ENCODE measurements at regions not wholly inside any gene's neighbourhood (a gene's known extent, or its start where the extent isn't known, plus 50 kb on each side); places are given as distances from the start of the nearest gene placed in this dataset.
"Not testable (repeated sequence)": the region's sequence is repeated elsewhere in the genome, so short reads cannot be mapped to it uniquely, and the experiment has no call there.

DNA sequence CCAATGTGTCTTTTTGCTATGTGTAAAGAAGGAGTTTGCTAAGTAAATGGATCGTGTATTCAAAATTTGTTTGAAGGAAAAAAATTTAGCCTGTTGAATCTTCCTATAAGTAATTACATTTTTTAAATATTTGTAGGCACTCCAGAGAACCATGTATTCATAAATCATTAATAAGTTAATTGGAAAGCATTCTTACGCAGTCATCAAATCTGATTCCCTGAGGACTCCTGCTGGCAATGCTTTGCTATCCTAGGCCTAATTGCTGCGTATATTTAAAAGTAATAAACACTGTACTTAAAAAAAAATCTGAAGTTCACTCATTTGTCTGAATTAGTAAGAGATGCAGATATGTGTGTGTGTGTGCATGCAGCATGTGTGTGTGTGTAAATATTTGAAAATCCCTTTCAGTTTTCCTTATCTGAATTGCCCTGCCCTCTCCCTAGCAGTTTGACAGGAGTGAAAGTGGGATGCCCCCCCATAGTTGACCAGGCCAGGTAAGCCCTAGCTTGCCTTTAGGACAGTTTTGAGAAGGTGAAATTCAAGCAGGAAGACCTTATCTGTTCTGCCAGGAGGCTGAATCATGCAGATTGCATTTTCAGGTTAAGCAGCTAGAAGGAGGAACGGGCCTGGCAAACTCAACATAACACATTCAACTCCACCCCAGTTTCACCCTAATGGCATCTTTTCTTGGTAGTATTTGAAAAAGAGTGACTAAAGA is 81.2 kb upstream of the DNAH5 start:
- H3K36me3 ChIP-seq = no peaks in the 10 kb centered on the region
- TF ChIP-seq, protein P1, sequence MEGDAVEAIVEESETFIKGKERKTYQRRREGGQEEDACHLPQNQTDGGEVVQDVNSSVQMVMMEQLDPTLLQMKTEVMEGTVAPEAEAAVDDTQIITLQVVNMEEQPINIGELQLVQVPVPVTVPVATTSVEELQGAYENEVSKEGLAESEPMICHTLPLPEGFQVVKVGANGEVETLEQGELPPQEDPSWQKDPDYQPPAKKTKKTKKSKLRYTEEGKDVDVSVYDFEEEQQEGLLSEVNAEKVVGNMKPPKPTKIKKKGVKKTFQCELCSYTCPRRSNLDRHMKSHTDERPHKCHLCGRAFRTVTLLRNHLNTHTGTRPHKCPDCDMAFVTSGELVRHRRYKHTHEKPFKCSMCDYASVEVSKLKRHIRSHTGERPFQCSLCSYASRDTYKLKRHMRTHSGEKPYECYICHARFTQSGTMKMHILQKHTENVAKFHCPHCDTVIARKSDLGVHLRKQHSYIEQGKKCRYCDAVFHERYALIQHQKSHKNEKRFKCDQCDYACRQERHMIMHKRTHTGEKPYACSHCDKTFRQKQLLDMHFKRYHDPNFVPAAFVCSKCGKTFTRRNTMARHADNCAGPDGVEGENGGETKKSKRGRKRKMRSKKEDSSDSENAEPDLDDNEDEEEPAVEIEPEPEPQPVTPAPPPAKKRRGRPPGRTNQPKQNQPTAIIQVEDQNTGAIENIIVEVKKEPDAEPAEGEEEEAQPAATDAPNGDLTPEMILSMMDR (IDR thresholded peaks at IDR 0.05; ENCODE audit: low read depth, low read length) = no peak
- no peak for DNase-seq
- peaks cover 86% of the 10 kb centered on the region for H3K27me3 ChIP-seq (ENCODE audit: insufficient read depth, low read depth, severe bottlenecking)
- H3K9me3 ChIP-seq (ENCODE audit: severe bottlenecking) = no peaks in the 10 kb centered on the region
- H3K4me3 ChIP-seq (ENCODE audit: low read depth, low read length) = no peak overlapping the region
- H3K27ac ChIP-seq = no peak overlapping the region

DNA sequence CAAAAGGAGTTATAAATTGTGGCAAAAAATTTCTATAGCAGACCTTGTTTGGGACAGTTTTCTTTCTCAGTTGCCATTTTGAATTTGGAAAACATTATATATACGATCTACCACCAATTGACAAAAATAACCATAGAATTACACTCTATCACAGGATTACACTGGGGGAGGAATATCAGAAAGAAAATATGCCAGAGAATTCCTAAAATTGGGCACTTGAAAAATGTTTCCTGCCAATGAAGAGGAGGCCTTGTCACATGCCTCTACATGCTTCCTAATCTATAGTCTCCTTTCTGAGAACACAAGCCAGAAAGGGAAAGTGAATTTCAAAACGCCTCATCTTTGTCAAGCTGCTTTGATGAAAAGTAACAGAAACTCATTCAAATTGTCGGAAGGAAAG is 78.5 kb upstream of the DNAH5 start:
- DNase-seq = no peak
- H3K9me3 ChIP-seq (ENCODE audit: severe bottlenecking) = no peaks in the 10 kb centered on the region
- H3K27ac ChIP-seq = no peak overlapping the region
- H3K4me3 ChIP-seq (ENCODE audit: low read depth, low read length) = no peak overlapping the region
- H3K36me3 ChIP-seq = no peaks in the 10 kb centered on the region
- peaks cover 82% of the 10 kb centered on the region for H3K27me3 ChIP-seq (ENCODE audit: insufficient read depth, low read depth, severe bottlenecking)
- TF ChIP-seq, protein P1 (IDR thresholded peaks at IDR 0.05; ENCODE audit: low read depth, low read length) = no peak

DNA sequence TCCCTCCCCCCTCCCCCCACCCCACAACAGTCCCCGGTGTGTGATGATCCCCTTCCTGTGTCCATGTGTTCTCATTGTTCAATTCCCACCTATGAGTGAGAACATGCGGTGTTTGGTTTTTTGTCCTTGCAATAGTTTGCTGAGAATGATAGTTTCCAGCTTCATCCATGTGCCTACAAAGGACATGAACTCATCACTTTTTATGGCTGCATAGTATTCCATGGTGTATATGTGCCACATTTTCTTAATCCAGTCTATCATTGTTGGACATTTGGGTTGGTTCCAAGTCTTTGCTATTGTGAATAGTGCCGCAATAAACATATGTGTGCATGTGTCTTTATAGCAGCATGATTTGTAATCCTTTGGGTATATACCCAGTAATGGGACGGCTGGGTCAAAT is 76.5 kb upstream of the DNAH5 start:
- DNase-seq; H3K9me3 ChIP-seq (ENCODE audit: severe bottlenecking); H3K36me3 ChIP-seq; H3K27ac ChIP-seq; H3K4me3 ChIP-seq (ENCODE audit: low read depth, low read length): not testable (repeated sequence)
- peaks cover 82% of the 10 kb centered on the region for H3K27me3 ChIP-seq (ENCODE audit: insufficient read depth, low read depth, severe bottlenecking)

DNA sequence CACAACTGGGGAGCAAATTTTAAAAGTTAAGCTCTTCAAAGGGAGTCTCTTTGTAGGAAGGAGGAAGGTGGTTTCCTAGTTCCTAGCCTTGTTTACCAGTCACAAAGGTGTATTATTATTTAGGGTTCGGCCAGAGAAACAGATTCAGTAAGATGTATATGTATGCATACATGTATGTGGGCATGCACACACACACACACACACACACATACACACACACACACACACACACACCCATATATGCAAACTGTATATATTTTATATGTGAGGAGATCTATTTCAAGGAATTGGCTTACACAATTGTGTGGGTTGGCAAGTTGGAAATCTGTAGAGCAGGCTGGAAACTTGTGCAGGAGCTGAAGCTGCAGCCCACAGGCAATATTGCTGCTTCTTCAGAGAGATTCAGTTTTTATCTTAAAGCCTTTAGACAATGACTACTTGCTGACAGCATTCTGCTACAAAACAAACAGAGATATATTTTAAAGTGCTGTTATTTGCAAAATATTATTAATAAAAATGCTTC is 75.3 kb upstream of the DNAH5 start:
- DNase-seq = no peak
- Histone ChIP-seq H3K4me3 (ENCODE audit: low read depth, low read length) (no peak overlapping the region), H3K27ac (no peak overlapping the region), H3K9me3 (ENCODE audit: severe bottlenecking) (no peaks in the 10 kb centered on the region), H3K27me3 (ENCODE audit: insufficient read depth, low read depth, severe bottlenecking) (peaks cover 81% of the 10 kb centered on the region), H3K36me3 (no peaks in the 10 kb centered on the region)
- TF ChIP-seq, protein P1 (IDR thresholded peaks at IDR 0.05; ENCODE audit: low read depth, low read length) = no peak

DNA sequence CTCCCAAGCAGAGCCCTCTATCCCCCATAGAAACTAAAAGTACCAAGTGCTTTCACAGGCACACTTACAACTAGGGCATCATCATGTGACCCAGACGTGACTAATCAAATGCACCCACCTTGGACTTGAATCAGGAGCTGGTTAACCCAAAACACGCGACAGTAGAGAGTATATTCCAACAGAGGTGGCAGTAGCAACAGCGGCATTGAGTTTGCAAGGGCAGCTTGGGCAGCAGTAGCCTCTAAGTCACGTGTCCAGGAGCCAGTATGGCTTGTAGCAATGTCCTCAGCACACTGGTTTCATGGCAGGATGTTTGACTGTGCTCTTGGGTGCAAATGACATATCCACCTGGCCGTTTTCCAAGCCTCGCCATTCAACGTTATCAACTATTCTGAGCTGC is 73.4 kb upstream of the DNAH5 start:
- TF ChIP-seq, protein P1 (IDR thresholded peaks at IDR 0.05; ENCODE audit: low read depth, low read length) = no peak
- peaks cover 81% of the 10 kb centered on the region for H3K27me3 ChIP-seq (ENCODE audit: insufficient read depth, low read depth, severe bottlenecking)

DNA sequence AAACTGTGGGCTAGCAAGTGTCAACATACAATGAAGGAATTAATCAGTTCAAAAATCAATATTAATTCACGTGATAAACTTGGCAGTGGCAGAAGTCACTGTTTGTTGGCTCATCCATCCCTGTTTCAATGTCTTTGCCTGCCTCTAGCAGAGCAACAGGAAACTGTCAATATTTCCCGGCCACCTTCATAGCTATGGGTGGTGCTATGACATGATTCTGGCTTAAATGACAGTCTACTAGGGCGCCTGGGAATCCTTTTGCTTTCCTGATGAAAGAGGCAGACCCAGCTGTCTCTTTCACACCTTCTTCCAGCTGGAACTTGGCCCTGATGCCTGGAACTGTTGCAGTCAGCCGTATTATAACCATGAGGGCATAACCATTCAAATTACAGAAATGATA is 72.1 kb upstream of the DNAH5 start:
- TF ChIP-seq, protein P1 (IDR thresholded peaks at IDR 0.05; ENCODE audit: low read depth, low read length) = no peak
- Histone ChIP-seq H3K27me3 (ENCODE audit: insufficient read depth, low read depth, severe bottlenecking) (peaks cover 79% of the 10 kb centered on the region), H3K4me3 (ENCODE audit: low read depth, low read length) (no peak overlapping the region), H3K27ac (no peak overlapping the region), H3K9me3 (ENCODE audit: severe bottlenecking) (no peaks in the 10 kb centered on the region), H3K36me3 (no peaks in the 10 kb centered on the region)
- no peak for DNase-seq

More for the DNA sequence above, 73.4 kb upstream of the DNAH5 start:
- no peaks in the 10 kb centered on the region for H3K36me3 ChIP-seq
- H3K4me3 ChIP-seq (ENCODE audit: low read depth, low read length) = no peak overlapping the region
- no peak for DNase-seq
- H3K9me3 ChIP-seq (ENCODE audit: severe bottlenecking) = no peaks in the 10 kb centered on the region
- no peak overlapping the region for H3K27ac ChIP-seq
